NCI-H82 (cell line): ENCODE measurements at regions not wholly inside any gene's neighbourhood (a gene's known extent, or its start where the extent isn't known, plus 50 kb on each side); places are given as distances from the start of the nearest gene placed in this dataset.

Experiments used
- DNase-seq: peaks from one replicate; lab custom pipeline; 2025; lab: John Stamatoyannopoulos, UW

- DNase-seq = no peak
These were observed 229.0 kb upstream of the LCORL start for GRCh38 chr4:18250564-18250963.

GRCh38 chr4:18248611-18249010, 227.1 kb upstream of the LCORL start:
- DNase-seq = no peak

- DNase-seq = no peak
These were observed 225.6 kb upstream of the LCORL start for GRCh38 chr4:18247189-18247588.

- peak; percentile 29 for DNase-seq
These were observed 221.6 kb upstream of the LCORL start for GRCh38 chr4:18242919-18243693.

GRCh38 chr4:18241727-18242126, 220.2 kb upstream of the LCORL start:
- no peak for DNase-seq

GRCh38 chr4:18234108-18234507, 212.6 kb upstream of the LCORL start:
- no peak for DNase-seq

- no peak for DNase-seq
These were observed 210.2 kb upstream of the LCORL start for GRCh38 chr4:18231726-18232125.

GRCh38 chr4:18227880-18228279, 206.3 kb upstream of the LCORL start:
- peak; percentile 63 for DNase-seq

GRCh38 chr4:18214411-18215055, 193.0 kb upstream of the LCORL start:
- DNase-seq = no peak

- no peak for DNase-seq
These were observed 192.1 kb upstream of the LCORL start for GRCh38 chr4:18213576-18214198.

GRCh38 chr4:18209448-18209847, 187.9 kb upstream of the LCORL start:
- DNase-seq = no peak

GRCh38 chr4:18203966-18204365, 182.4 kb upstream of the LCORL start:
- DNase-seq = no peak

GRCh38 chr4:18202486-18202885, 180.9 kb upstream of the LCORL start:
- peak; percentile 85 for DNase-seq

GRCh38 chr4:18201885-18202284, 180.3 kb upstream of the LCORL start:
- DNase-seq = peak; percentile 28

- DNase-seq = peak; percentile 53
These were observed 177.1 kb upstream of the LCORL start for GRCh38 chr4:18198653-18199052.

GRCh38 chr4:18197467-18197866, 175.9 kb upstream of the LCORL start:
- no peak for DNase-seq

GRCh38 chr4:18194278-18194677, 172.7 kb upstream of the LCORL start:
- DNase-seq = peak; percentile 69

GRCh38 chr4:18192901-18193300, 171.3 kb upstream of the LCORL start:
- peak; percentile 88 for DNase-seq

GRCh38 chr4:18185491-18185890, 163.9 kb upstream of the LCORL start:
- DNase-seq = no peak

GRCh38 chr4:18180892-18181291, 159.3 kb upstream of the LCORL start:
- DNase-seq = no peak

- DNase-seq = no peak
These were observed 158.6 kb upstream of the LCORL start for GRCh38 chr4:18180122-18180521.

- no peak for DNase-seq
These were observed 150.3 kb upstream of the LCORL start for GRCh38 chr4:18171896-18172295.

- no peak for DNase-seq
These were observed 146.3 kb upstream of the LCORL start for GRCh38 chr4:18167831-18168230.
